ENCODE measurements at regions not wholly inside any gene's neighbourhood (a gene's known extent, or its start where the extent isn't known, plus 50 kb on each side); places are given as distances from the start of the nearest gene placed in this dataset.

DNA sequence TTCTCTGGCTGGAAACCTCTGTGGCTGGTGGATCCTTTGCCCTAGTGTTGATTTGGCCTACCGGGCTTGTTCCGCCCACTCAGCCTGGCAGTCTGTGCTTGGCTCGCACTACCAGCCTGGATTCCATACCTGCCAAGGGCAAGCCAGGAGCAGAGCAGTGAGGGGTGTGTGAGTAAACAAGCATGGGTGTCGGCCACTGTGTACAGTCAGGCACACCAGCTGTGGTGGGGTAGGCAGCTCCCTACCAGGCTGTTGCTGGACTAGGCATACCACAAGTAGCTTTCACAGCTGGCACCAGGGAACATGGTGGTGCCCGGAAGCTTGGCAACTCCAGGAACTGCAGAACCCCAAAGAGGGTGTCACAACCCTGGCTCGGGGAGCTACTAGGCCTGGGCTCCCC is 942.9 kb upstream of the LRRN3 start:
- no peak for DNase-seq (ENCODE audit: low read depth)

DNA sequence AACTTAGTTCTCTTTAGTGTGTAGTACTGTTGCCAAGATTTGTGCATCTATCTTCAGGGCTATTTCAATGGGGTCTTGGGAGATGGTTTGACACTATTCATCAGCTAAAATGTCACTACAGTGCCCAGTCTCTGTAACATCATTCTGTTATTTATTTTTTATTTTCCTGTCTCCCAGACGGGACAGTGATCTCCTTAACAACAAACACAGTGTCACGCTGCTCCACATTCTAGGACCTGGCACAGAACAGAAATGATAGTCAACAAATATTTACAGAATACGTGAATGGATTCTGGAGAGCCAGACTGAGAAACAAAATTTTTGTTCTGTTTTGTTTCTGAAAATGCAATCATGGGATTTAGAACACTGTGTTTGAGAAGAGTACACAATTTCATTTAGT is 937.7 kb upstream of the LRRN3 start:
- DNase-seq (ENCODE audit: low read depth): no peak

DNA sequence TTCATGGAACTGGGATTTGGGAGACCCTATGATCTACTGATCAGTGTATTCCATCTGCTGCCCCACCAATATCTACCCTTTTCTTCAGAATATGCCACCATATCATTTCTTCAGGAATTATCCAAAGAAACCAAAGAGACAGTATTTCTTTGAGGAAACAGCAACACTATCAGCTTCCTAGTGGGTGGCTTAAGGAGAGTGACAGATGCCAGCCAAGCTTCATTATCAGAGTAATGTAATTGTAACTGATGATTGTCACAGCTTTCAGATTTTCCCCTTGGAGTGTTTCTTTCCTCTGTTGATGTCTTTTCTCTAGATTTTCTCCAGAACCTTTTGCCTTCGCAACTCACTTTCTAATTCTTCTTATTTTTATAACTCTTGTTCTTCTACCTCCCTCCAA is 934.4 kb upstream of the LRRN3 start:
- no peak for DNase-seq (ENCODE audit: low read depth)

DNA sequence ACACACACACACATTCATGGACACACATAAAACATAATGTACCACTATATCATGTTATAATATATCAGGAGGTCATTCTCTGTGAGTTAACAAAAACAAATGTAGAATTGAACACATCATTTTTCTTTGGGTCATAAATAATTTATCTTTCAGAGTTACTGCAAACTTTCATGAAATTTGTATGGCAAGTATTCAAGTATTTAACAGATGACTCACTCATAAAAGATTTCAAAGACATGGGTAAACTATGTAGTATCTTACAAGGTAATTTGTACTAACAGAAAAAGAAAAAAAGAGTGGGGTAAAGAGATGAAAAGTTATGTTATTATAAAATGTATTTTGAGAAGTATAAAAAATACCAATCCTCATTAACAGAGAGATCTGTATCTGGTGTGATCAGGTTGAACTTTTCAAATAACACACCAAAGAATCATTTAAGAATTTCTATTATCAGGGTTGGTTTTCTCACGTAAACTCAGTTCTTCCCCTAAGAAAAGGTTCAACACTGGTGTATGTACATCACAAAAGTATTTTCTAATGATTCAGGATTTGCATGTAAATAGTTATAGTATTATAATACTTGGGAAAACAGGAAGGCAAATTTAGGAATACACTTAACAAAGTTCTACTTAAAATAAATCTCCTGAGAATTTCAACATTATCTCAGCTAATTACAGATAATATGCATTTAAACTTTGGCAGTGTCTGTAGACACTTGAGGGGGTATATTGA is 933.1 kb upstream of the LRRN3 start:
- no peak for DNase-seq (ENCODE audit: low read depth)

DNA sequence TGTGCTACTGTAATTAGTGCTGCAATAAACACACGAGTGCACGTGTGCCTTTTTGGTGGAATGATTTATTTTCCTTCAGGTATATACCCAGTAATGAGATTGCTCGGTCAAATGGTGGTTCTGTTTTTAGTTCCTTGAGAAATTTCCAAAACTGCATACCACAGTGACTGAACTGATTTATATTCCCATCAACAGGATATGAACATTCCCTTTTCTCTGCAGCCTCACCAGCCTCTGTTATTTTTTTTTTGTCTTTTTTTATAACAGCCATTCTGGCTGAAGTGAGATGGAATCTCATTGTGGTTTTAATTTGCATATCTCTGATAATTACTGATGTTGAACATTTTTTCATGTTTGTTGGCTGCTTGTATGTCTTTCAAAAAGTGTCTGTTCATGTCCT is 922.9 kb upstream of the LRRN3 start:
- no peak for DNase-seq (ENCODE audit: low read depth)

DNA sequence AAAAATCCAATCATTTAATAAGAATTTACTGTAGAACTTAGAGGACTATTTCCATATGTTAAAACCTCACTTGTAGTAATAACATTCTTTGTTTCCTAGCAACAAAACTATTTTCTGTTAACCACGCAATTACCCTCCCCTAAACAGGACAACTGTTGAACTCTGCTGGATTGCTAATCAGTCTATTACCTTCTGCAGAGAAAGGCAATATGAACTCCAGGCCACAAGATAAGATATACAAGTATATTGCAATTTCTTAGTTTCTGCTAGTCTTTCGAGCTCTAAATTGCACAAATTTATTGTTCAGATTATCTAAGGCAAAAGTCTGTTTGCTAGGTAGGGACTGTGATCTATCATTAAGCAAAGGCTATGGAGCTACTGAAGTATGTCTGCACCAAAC is 920.1 kb upstream of the LRRN3 start:
- no peak for DNase-seq (ENCODE audit: low read depth)

DNA sequence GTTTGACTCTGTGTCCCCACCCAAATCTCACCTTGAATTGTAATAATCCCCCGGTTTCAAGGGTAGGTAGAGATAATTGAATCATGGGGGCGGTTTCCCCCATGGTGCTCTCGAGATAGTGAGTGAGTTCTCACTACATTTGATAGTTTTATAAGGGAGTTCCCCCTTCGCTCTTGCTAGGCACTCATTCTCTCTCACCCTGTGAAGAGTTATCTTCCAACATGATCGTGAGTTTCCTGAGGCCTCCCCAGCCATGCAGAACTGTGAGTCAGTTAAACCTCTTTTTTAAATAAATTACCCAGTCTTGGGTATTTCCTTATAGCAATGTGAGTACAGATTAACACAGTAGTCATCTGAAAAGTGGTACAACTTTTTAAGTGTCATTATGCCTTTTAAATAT is 913.5 kb upstream of the LRRN3 start:
- no peak for DNase-seq (ENCODE audit: low read depth)

DNA sequence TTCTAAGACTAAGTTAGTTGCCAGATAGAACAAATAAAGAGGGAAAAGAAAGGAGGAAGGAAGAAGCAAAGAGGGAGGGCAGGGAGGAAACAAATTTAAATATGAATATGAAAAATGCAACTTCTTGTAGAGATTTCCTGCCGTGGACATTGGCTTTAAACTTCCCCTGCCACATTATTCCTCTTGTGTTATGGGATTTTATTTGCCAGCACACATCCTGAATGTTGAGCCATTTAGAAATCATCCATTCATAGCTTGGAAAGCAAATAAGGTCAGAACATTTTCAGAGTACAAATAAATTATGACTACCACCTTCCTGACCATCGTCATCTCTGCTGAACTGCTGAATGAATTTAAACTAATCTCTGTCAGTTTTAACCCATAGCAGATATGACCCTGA is 911.9 kb upstream of the LRRN3 start:
- no peak for DNase-seq (ENCODE audit: low read depth)

DNA sequence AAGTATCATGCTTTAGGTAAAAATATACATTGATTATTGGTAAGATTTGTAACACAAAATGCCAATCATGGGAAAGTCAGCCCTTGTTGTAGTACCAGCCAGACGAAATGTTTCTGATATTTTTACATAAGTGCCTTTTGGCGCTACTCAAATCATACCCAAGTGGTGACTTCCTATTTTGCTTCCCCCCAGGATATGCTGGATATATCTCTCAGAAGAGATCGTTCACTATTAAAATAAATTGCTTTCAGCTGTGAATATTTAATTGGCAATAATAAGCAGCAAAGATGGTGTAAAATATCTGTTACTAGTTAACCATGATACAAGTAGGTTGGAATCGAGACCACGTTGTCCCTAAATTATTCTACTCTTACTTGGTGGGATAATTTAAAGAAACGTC is 909.2 kb upstream of the LRRN3 start:
- no peak for DNase-seq (ENCODE audit: low read depth)

DNA sequence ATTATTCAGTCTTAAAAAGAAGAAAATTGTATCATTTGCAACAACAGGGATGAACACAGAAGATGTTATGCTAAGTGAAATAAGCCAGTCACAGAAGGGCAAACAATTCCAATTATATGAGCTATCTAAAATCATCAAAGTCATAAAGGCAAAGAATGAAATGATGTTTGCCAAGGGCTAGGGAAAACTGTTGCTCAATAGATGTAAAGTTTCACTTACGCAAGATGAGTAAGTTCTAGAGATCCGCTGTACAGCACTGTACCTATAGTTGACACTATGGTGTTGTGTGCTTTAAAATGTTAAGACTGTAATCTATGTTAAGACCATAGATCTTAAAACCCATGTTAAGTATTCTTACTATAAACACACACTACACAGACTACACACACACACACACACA is 904.6 kb upstream of the LRRN3 start:
- DNase-seq (ENCODE audit: low read depth): no peak

DNA sequence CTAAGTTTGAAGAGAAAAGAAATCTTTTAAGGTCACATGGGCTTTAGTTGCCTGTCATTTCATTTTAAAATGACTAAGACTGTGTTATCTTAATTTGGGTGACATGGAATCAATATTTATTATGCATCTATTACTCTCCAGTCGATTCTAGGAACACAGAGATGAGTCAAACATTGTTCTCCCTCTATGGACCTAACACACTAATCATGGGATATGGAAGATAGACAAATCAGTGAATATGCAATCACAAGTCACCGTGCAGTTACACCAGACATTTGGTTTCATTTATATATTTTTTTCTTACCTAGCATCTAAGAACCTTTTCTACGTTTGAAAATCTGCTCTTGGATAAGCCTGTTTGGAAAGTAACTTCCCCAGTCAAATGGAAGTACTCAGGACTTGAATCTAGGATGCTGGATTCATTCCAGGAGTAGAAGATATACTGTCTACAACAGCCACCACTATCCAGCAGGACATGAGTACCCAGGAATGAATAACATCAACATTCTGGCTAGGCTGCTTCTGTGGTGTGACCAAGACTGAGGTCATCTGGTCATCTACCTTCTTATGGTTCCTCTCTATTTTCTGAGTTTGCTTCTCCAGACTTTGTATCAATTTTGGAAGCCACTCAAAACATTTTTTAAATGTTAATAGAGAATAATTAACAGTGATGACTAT is 902.9 kb upstream of the LRRN3 start:
- DNase-seq (ENCODE audit: low read depth): no peak

DNA sequence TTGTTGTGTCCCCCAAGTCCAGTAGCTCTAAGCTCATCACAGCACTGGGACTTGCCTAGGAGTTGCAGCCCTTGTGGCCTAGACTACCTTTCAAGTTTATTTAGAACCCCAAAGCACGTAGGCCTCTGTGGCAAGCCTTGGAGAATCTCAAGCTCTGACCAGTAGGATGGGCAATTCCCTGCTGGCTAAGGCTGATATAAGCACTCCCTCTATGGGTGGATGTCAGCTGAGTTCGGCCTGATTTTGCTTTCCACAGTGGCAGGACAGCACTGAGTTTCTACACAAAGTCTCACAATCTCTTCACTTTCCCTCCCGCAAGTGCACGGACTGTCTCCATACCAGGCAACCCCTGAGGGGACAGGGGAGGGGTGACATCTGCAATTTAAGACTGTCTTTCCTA is 886.4 kb upstream of the LRRN3 start:
- DNase-seq (ENCODE audit: low read depth): no peak

DNA sequence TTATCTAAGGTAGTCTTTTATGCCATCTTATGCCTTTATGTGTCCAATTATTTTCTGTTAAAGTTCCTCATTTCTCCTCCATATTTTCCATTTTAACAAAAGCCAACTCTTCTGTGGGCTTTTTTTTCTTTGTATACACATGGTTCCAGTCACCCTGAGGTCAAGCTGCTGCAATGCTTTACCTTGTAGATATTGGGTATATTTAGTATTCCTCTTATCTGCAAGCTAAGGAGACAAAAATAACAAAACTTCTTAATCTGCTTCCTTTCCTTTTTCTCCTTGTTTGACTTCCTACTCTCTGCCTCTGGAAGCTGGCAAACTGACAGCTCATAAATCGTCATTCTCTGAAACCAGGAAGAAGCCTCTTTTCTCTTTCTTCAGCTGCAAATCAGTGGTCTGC is 885.0 kb upstream of the LRRN3 start:
- no peak for DNase-seq (ENCODE audit: low read depth)

DNA sequence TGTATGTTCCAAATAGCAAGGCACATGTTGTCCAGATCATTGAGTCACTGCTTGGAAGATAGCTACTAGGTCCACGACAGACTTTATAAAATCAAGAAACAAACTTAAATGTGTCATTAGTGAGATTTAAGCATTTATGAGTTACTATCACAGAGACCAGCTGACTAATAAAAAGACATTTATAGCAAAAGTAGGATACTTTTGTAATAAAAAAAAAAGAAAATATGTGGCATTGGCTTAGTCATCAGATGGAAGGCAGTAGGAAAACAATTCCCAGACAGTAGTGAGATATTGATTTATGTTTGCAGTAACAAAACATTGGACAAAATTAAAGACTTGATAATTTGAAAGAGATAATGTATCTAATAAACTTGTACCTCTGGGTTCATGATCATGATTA is 881.0 kb upstream of the LRRN3 start:
- no peak for DNase-seq (ENCODE audit: low read depth)

DNA sequence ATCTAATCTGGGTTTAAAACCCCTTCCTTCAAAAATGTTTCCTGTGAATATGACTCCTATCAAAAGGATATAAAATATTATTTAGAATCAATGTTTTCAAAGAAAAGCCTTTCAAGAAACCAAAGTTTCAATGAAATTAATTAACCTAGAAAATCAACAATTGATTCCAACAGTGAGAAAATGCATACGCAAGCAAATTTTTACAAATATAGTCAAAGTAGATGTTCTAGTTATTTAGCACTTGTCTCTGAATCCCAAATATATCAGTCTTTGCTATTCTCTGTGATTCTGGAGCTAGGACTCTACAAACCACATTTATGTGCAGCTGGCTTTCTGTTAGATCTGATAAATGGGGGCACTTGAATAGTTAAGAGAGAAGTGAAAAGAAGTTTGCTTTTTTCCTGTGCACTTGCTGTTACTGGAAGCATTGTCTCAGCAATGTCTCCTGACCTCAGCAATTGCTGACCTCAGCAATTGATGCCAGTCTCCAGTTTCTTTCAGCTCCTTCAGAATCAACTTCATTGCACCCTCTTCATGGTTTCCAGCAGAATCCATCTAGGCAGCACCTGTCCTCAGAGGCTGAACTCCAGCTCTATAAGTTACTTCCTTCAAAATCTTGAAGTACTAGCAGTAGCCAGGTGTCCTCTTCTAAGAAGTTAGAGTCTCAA is 879.9 kb upstream of the LRRN3 start:
- DNase-seq (ENCODE audit: low read depth): no peak

DNA sequence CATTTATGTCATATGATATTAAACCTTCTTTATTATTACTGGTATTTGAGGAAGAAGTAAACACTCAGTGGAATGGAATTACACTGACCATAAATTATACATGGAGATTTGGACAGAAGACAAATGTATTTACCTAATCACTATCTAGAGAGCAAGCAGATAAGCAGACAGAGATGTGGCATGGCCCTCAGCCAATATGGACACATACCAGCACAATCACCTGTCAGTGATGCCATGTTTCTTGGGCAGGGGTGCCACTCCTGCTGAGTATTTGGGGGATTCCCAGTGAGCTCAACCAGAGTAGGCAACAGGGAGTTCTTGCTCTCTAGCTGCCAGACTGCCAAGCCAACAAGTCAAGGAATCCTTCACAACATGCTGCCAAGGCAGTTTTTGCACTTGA is 866.3 kb upstream of the LRRN3 start:
- no peak for DNase-seq (ENCODE audit: low read depth)

DNA sequence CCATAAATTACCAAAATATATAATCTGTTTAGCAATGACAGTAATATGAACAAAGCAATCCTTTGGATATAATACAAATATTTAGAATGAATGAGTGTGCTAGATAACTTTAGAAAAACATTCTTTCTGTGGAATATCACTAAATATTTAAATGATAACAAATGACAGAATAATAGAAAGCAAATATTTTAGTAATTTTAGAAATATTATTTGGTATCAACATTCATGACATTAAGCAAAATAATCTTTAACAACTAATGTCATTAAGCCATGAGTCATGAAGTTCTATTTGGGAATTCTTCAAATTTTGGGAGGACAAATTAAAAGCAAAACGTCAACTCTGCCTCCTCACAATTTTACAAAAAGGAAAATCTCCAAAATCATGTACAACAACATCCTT is 844.8 kb upstream of the LRRN3 start:
- DNase-seq (ENCODE audit: low read depth): no peak

DNA sequence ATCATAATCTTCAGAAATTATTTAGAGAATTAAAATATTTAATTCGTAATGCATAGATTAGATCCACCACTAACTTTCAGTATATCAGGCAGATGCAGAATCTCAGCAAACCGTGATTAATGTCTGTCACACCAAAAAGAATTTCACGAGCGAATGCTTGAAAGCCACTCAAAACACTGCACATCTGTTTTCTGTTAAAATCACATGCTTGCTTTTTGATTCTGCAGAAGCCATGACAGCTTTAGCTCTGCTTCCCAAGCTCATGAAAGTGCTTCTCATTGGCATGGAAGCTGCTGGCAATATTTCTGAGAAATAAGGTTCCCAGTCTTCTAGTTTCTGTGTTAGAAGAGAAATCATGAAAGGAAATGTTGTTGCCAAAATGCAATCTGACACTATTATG is 837.8 kb upstream of the LRRN3 start:
- no peak for DNase-seq (ENCODE audit: low read depth)

DNA sequence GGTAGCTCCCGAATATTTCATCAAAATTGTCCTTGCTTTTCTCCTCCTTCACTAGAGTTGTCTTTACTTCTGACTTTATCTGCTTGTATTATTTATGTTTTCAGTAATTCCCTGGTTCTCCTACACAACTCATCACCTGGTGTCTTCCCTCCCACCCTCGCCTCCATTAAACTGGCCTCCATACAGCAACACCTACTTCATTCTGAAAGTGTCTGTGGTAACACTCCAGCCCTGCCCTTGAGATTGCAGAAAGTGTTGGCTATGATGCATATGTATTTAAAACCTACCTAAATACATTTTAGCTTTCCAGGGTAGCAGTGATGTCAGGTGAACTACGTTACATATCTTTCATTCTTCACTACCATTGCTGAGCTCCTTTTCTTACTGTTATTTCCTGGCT is 833.3 kb upstream of the LRRN3 start:
- DNase-seq (ENCODE audit: low read depth): no peak

DNA sequence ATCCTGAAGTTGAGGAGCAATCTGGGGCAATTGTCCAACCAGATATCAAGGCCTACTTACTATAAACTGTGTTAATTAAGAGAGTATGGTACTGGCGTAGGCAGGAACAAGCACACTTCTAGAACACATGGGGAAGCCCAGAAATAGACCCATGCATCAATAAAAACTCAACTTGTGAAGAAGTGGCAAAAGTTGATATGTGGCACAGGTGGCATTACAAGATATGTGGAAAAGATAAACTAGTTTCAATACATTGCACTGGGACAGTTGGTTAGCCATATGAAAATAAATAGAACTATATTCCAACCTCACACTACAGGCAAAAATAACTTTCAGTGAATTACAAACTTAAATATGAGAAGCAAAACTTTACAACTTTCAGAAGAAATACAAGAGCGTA is 828.7 kb upstream of the LRRN3 start:
- DNase-seq (ENCODE audit: low read depth): no peak

DNA sequence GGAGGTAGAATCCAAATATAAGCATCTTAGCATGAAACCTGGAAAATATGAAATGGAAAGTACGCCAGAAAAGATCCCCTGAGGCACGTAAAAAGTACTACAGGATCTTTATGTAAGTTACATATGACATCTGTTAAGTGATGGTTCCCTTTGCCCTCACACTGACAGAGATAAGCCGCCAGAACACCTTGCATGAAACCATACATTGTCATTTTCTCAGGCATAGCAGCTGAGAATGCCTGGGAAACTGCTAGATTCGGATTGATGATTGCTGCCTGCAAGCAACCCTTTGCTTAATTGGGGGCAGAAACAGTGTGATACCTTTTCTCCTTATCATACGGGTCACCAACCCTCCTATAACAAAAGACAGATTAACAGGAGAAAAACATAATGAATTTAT is 826.6 kb upstream of the LRRN3 start:
- no peak for DNase-seq (ENCODE audit: low read depth)

DNA sequence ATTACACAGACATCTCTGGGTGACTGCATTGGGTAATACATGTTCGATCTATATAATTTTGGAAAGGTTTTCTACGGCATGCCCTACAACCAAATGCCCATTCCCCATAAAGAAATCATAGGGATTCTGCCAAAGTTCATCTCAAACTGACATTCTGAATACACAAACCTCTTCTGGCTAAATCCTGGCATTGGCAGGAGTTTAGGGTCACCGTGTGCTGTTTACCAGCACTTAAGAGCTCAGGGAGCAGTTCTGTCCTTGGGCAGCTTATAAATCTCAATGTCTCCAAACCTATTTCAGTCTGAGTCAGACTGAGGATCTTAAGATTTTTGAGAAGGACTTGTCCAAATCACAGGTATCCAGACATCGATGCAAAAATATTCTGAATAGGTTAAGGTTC is 809.6 kb upstream of the LRRN3 start:
- no peak for DNase-seq (ENCODE audit: low read depth)

DNA sequence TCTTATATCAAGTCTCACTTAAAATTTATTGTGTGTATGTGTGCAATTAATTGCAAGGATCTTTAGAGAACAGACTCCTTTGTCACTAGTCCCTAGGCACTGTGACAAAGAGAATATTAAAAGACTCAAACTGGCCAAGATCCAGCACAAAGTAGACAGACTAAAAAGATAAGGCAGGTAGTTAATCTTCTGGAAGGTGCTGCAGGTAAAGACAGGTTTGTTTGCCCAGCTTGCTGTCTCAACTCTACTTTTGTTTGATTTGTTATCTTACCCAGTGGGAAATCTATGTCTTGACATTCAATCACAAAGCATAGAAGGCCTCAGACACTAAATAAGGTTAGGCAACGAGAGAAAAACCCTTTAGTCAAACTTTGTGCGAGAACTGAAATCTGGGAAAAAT is 807.9 kb upstream of the LRRN3 start:
- DNase-seq (ENCODE audit: low read depth): no peak

DNA sequence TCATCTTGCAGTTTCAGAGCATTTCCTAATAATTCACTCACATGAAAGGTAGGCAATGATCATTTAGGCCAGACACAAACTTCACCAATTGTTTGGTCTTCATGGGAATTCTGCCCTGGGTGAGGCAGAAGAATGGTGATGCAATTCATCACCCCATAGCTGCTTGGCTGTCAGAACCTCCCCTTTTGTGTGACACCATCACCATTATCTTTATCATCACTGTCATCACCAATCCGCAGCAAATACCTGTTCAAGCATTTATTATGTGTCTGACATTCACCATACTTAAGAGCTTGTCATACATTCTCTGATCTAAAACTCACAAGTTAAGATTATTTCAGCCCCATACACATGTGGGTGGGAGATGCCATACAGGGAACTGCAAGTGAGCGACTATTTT is 799.5 kb upstream of the LRRN3 start:
- no peak for DNase-seq (ENCODE audit: low read depth)
